Calu3 (cell line): ENCODE measurements at regions not wholly inside any gene's neighbourhood (a gene's known extent, or its start where the extent isn't known, plus 50 kb on each side); places are given as distances from the start of the nearest gene placed in this dataset.

ENCODE experiments used
- BruUV-seq: library from RNA; stranded (reverse); fragments of 400-500 nt; replicated peaks from 2 replicates; lab custom pipeline; 2021; lab: Mats Ljungman, UMichigan
- CTCF ChIA-PET: fragments of 300-600 bp; sonication (Branson Sonifier 250); formaldehyde crosslinking; loops from one replicate; lab custom pipeline; 2022; ENCODE audit warnings: antibody characterized with exemption; lab: Charles Lee
- DNase-seq: peaks from one replicate; pipeline ENCODE4 v3.0.0; 2022
- H3K27ac Mint-ChIP-seq: one replicate; pipeline ENCODE4 v1.8.0; 2022; ENCODE audit warnings: mixed read lengths; ENCODE audit not compliant: unreplicated experiment
- H3K27me3 Mint-ChIP-seq: one replicate; pipeline ENCODE4 v1.8.0; 2022; ENCODE audit warnings: mixed read lengths; ENCODE audit not compliant: unreplicated experiment
- H3K36me3 Mint-ChIP-seq: one replicate; pipeline ENCODE4 v1.8.0; 2022; ENCODE audit warnings: mild to moderate bottlenecking, moderate library complexity, mixed read lengths; ENCODE audit not compliant: insufficient read depth, unreplicated experiment
- H3K4me1 Mint-ChIP-seq: one replicate; pipeline ENCODE4 v1.8.0; 2022; ENCODE audit warnings: mild to moderate bottlenecking, low read depth, mixed read lengths; ENCODE audit not compliant: unreplicated experiment
- H3K4me3 Mint-ChIP-seq: one replicate; pipeline ENCODE4 v1.8.0; 2022; ENCODE audit warnings: mild to moderate bottlenecking, low read depth, moderate library complexity, mixed read lengths; ENCODE audit not compliant: unreplicated experiment
- H3K9me3 Mint-ChIP-seq: one replicate; pipeline ENCODE4 v1.8.0; 2022; ENCODE audit warnings: low read depth, mixed read lengths; ENCODE audit not compliant: unreplicated experiment
- intact Hi-C: fragments of 100-400 bp; cut with micrococcal nuclease; formaldehyde crosslinking; loops from one replicate; pipeline ENCODE4 v1.10.0; 2022; ENCODE audit not compliant: unreplicated experiment
- TF ChIP-seq, protein P1 (sequence below): fragments of 200-600 bp; IDR thresholded peaks from one replicate; pipeline ENCODE4 v1.8.0; 2022; ENCODE audit warnings: antibody characterized with exemption; ENCODE audit not compliant: unreplicated experiment

GRCh38 chr5:93998951-93999455, 257.6 kb upstream of the POU5F2 start:
- H3K27ac Mint-ChIP-seq: no peak overlapping the region
- BruUV-seq: no TSS peak
- no peak overlapping the region for H3K4me3 Mint-ChIP-seq
- H3K27me3 Mint-ChIP-seq: no peaks in the 10 kb centered on the region
- DNase-seq: no peak
- H3K4me1 Mint-ChIP-seq: no peaks in the 10 kb centered on the region
- peaks cover 5% of the 10 kb centered on the region for H3K9me3 Mint-ChIP-seq
- intact Hi-C loops: no loop called here
- H3K36me3 Mint-ChIP-seq: no peaks in the 10 kb centered on the region
- CTCF ChIA-PET: no interaction called here
- TF ChIP-seq, protein P1, sequence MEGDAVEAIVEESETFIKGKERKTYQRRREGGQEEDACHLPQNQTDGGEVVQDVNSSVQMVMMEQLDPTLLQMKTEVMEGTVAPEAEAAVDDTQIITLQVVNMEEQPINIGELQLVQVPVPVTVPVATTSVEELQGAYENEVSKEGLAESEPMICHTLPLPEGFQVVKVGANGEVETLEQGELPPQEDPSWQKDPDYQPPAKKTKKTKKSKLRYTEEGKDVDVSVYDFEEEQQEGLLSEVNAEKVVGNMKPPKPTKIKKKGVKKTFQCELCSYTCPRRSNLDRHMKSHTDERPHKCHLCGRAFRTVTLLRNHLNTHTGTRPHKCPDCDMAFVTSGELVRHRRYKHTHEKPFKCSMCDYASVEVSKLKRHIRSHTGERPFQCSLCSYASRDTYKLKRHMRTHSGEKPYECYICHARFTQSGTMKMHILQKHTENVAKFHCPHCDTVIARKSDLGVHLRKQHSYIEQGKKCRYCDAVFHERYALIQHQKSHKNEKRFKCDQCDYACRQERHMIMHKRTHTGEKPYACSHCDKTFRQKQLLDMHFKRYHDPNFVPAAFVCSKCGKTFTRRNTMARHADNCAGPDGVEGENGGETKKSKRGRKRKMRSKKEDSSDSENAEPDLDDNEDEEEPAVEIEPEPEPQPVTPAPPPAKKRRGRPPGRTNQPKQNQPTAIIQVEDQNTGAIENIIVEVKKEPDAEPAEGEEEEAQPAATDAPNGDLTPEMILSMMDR: no peak

GRCh38 chr5:93997562-93997961, 256.2 kb upstream of the POU5F2 start:
- intact Hi-C loops: no loop called here
- no peaks in the 10 kb centered on the region for H3K4me1 Mint-ChIP-seq
- CTCF ChIA-PET: no interaction called here
- H3K27ac Mint-ChIP-seq: no peak overlapping the region
- no peak for DNase-seq
- H3K9me3 Mint-ChIP-seq: peaks cover 5% of the 10 kb centered on the region
- no peak overlapping the region for H3K4me3 Mint-ChIP-seq
- TF ChIP-seq, protein P1: no peak
- no TSS peak for BruUV-seq
- H3K27me3 Mint-ChIP-seq: no peaks in the 10 kb centered on the region
- H3K36me3 Mint-ChIP-seq: no peaks in the 10 kb centered on the region

DNA sequence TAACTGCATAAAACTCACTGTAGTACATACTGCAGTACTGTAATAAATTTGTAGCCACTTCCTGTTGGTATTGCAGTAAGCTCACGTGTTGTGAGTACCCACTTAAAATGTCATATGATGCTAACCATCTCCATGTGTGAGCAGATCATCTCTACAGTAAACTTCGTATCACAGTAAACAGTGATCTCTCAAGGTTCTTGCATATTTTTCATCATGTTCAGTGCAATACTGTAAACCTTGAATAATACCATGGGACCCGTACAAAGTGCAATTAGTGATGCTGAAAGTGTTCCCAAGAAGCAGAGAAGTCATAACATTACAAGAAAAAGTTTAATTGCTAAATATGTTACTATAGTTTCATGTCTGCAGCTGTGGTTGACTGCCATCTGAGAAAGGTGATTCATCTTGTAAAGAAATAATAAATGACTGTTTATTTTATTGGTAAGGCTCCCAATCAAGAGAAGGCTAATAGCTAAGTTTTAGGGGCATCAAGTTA, 253.8 kb upstream of the POU5F2 start:
- no peak for DNase-seq
- Mint-ChIP-seq H3K4me3 (no peak overlapping the region), H3K27ac (no peak overlapping the region), H3K36me3 (no peaks in the 10 kb centered on the region), H3K27me3 (no peaks in the 10 kb centered on the region), H3K4me1 (no peaks in the 10 kb centered on the region), H3K9me3 (no peaks in the 10 kb centered on the region)
- BruUV-seq: no TSS peak
- TF ChIP-seq, protein P1: no peak
- intact Hi-C loops: no loop called here
- CTCF ChIA-PET: no interaction called here

DNA sequence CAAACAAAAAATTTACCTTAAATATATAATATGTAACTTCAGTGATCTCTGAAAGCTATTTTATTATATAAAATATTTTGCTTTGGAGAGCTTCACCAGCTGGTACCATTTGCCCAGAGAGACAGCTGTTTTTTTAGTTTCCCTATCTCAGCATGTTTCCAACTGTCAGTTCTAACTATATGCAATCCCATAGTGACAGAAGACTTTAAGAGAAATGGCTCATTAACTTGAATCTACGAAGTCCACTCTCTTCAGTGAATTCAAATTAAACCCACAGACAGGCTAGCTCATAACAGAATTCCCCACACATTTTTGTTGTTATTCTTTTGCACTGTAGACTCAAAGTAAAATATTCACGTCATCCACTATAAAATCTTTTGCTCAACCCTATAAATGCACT, 251.8 kb upstream of the POU5F2 start:
- TF ChIP-seq, protein P1: no peak
- CTCF ChIA-PET: interaction anchor here (0.9 kb wide), 1 partner anchor 114 kb away, joined by 3 read pairs; no protein-coding TSS in a partner anchor
- Mint-ChIP-seq H3K4me3 (no peak overlapping the region), H3K4me1 (no peaks in the 10 kb centered on the region), H3K36me3 (no peaks in the 10 kb centered on the region), H3K27me3 (no peaks in the 10 kb centered on the region), H3K27ac (no peak overlapping the region), H3K9me3 (no peaks in the 10 kb centered on the region)
- BruUV-seq: no TSS peak
- DNase-seq: no peak
- intact Hi-C loops: no loop called here
